SK-MEL-5 (cell line): ENCODE measurements at regions not wholly inside any gene's neighbourhood (a gene's known extent, or its start where the extent isn't known, plus 50 kb on each side); places are given as distances from the start of the nearest gene placed in this dataset.

ENCODE experiments used
- DNase-seq: peaks from one replicate; pipeline ENCODE4 v3.0.0-alpha.2; 2016; ENCODE audit warnings: low read depth, low spot score
- in situ Hi-C: cut with HindIII; loops from 2 replicates; pipeline ENCODE4 v1.10.0; 2016; ENCODE audit warnings: low sequenced_read_pairs, high pct_unique_total_duplicates, low pct_unique_long_range_greater_than_20kb

DNA sequence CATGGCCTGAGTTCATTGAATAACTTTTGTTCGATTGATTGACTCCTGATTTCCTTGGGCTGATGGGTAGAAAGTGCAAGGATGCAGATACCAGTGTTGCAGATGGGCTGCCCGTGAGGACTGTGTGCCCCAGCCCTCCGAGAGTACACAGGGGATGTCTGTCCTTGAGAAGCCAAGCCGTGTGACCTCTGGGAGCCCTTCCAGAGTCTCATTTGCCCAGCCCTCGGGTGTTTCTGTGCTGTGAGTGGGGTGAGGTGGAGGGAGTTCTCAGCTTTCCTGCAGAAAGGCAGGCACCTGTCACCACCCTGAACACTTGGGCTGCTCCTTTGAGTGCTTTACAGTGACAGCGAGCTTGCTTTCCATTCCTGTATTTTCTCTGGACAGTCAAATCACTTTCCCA is 96.4 kb upstream of the CACNA1E start:
- DNase-seq: no peak
- in situ Hi-C loops: no loop called here

- in situ Hi-C loops: no loop called here
- DNase-seq: no peak
Observed at GRCh38 chr1:181387702-181388101, 95.6 kb upstream of the CACNA1E start.

GRCh38 chr1:181390410-181391077 is 92.8 kb upstream of the CACNA1E start:
- DNase-seq: no peak
- in situ Hi-C loops: no loop called here

DNA sequence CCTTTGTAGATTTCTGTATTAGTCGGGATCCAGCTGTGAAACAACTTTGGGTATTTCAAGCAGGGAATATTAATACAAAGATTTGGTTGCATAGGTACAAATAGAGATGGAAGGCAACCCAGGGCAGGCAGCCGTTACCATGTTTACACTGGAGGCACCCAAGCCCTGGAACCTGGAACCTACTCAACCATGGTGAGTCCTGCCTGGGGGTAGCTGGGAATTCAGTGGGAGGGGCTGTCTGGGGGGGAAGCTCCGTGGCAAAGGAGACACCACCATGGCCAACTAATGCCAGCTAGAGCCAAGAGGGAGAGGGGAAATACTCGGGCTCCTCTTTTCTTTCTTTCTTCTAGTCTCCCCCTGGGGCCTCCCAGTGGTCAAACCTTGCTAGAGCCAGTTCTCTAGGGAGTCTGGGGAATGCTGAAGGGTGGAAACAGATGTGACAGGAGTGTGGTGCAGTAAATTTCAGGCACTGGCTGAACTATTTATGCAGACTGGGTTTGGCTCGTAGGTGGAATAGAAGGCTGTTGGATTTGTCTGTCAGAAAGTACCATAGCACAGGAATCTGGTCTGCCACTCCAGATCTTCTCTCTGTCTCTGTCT is 91.9 kb upstream of the CACNA1E start:
- in situ Hi-C loops: no loop called here
- DNase-seq: peak; percentile 45

GRCh38 chr1:181392133-181392532 is 91.2 kb upstream of the CACNA1E start:
- in situ Hi-C loops: no loop called here

DNA sequence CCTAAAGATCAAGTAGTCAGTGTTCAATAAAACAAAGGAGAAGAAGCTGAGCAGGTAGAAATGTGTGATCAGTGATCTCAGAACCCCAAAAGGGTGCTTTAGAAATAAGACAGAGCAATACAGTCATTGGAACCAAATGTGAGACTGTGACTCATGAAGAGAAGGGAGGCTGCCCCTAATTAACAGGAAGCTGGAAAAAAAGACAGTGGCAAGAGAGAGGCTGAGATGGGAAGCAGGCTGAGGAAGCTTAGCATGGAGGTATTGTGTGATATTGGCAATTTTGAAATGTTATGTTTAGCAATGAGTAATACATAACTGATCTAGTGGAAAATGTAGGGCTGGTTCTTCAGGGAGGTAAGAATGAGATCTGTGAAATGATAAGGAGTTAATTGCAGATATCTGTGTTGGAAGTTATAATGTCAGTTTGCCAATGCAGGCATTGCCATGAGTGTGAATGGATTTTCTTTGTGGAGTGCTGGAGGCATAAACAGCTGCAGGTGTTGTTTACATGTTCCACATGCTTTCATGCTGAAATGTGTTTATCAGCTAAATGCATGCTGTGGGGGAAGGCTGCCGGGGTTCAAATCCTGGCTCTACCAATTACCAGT is 90.6 kb upstream of the CACNA1E start:
- DNase-seq: no peak
- in situ Hi-C loops: no loop called here

More at GRCh38 chr1:181392133-181392532, 91.2 kb upstream of the CACNA1E start:
- no peak for DNase-seq

DNA sequence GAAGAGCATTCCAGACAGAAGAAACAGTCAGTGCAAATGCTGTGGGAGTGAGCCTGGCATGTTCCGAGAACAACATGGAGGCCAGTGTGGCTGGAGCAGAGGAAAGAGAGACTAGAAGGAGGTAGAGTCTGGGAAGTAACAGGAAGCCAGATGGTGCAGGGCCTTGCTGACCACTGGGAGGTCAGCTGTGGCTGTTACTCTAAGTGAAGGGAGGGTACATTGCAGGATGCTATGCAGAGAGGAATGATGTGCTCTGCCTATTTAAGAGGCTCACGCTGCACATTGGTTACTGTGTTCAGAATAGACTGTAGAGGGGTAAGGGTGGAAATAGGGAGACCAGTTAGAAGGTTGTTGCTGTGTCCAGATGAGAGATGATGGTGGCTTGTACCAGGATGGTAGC is 88.6 kb upstream of the CACNA1E start:
- DNase-seq: no peak
- in situ Hi-C loops: no loop called here

GRCh38 chr1:181396171-181396670 is 87.1 kb upstream of the CACNA1E start:
- in situ Hi-C loops: no loop called here
- no peak for DNase-seq

GRCh38 chr1:181396811-181397210 is 86.5 kb upstream of the CACNA1E start:
- in situ Hi-C loops: no loop called here
- no peak for DNase-seq

DNA sequence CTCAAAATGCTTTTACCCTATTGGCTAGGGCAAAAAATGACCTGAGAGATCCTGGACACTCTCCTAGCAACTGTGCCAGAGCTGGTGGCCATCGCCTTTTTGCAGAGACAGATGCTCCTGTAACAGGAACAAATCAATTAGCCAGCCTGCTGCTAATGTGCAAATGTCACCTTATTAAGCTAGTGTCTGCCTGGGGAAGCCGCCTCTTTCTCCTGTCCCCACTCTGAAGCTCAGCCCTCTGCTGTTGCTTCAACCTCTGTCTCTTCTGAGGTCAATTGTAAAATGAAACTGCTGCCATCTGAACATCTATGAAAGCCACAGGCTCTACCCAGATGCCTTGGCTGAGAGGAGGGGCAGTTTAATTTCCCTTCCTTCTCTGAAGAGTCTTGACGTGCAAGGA is 85.5 kb upstream of the CACNA1E start:
- in situ Hi-C loops: no loop called here
- no peak for DNase-seq

GRCh38 chr1:181398544-181398943 is 84.8 kb upstream of the CACNA1E start:
- no peak for DNase-seq
- in situ Hi-C loops: no loop called here

DNA sequence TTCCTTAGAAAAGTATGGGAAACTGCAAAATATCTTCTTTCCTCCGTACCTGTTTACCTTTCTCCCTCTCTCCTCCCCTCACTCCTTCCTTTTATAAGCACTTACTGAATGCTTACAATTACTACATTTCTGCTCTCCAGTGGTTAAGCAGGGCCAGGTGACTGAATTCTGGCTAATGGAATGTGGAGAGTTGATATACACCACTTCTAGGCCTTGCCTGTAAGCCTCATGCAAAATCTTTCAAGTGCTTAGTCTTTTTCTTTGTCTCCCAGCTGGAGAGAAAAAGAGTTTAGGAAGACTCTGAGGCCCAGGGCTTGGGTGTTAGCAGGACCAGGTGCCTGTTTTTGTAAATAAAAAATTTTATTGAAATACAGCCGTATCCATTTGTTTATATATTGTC is 77.7 kb upstream of the CACNA1E start:
- no peak for DNase-seq
- in situ Hi-C loops: no loop called here

GRCh38 chr1:181406989-181407388 is 76.3 kb upstream of the CACNA1E start:
- no peak for DNase-seq
- in situ Hi-C loops: no loop called here

DNA sequence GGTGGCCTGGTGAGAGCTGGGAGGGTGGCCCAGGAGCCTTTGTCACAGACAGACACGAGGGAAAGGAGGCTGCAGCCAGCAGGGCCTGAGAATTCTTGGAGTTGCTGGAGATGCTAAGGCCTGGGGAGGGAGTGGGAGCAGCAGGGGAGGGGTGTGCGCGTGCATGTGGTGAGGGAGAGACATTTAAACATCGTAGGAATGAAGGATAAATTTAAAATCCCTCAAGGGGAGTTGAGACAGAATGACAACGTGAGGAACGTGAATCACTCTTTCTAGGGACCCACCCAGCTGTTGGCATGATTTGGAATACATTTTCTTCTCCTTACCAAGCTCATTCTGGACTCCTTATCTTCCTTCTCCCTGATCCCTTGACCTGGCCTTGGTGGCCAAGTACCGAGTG is 73.3 kb upstream of the CACNA1E start:
- DNase-seq: no peak
- in situ Hi-C loops: no loop called here

GRCh38 chr1:181412746-181413145 is 70.6 kb upstream of the CACNA1E start:
- in situ Hi-C loops: no loop called here
- no peak for DNase-seq

GRCh38 chr1:181413195-181413815 is 70.0 kb upstream of the CACNA1E start:
- in situ Hi-C loops: no loop called here
- DNase-seq: no peak

DNA sequence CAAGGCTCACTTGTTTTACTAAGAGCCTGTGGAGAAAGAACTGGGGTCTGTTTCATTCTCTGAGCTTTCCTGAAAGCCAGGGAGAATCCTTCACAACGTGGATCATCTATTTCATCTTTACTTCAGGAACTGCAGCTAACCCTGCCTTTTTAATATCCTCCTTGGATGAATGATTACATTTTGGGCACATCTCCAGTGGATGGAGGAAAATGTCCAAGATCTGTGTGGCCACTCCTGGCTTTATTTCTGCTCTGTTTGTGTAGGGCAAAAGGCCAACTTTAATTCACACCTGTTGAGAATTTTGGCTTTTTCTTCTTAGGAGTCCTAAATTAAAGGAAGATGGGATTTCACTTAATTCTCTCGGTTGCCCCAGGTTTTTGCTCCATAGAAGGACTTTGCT is 69.5 kb upstream of the CACNA1E start:
- no peak for DNase-seq
- in situ Hi-C loops: no loop called here

- in situ Hi-C loops: no loop called here
- no peak for DNase-seq
Observed at GRCh38 chr1:181416268-181416860, 67.0 kb upstream of the CACNA1E start.
